GM23338 (cell line): ENCODE measurements at regions not wholly inside any gene's neighbourhood (a gene's known extent, or its start where the extent isn't known, plus 50 kb on each side); places are given as distances from the start of the nearest gene placed in this dataset.
A peak's percentile ranks its signal among the peaks of the same experiment; 100 is the strongest.

Source experiments
- ATAC-seq: fragments of 200-7000 bp; cut with Tn5 transposase; 3 replicates; pipeline ENCODE4 v1.9.1; 2020
- DNase-seq: peaks from one replicate; pipeline ENCODE4 v3.0.0-alpha.2; 2015; ENCODE audit warnings: low spot score
- H2AFZ ChIP-seq: fragments of 200-600 bp; sonication (generic); 2 replicates; pipeline ENCODE4 v1.8.0; 2016; ENCODE audit warnings: antibody characterized with exemption, mild to moderate bottlenecking, moderate library complexity
- H3F3A ChIP-seq: fragments of 200-600 bp; sonication (generic); replicated peaks from 2 replicates; pipeline ENCODE4 v1.8.0; 2017; ENCODE audit warnings: antibody characterized with exemption, mixed run types, low read depth
- H3K27ac ChIP-seq: fragments of 200-600 bp; sonication (generic); 2 replicates; pipeline ENCODE4 v1.6.1; 2016; ENCODE audit warnings: low read depth
- H3K27me3 ChIP-seq: fragments of 200-600 bp; sonication (generic); 2 replicates; pipeline ENCODE4 v1.8.0; 2016; ENCODE audit warnings: mild to moderate bottlenecking, mixed run types, moderate library complexity; ENCODE audit not compliant: insufficient read depth
- H3K36me3 ChIP-seq: fragments of 200-600 bp; sonication (generic); 2 replicates; pipeline ENCODE4 v1.8.0; 2016; ENCODE audit warnings: mild to moderate bottlenecking; ENCODE audit not compliant: insufficient read depth
- H3K4me1 ChIP-seq: fragments of 200-600 bp; sonication (generic); 2 replicates; pipeline ENCODE4 v1.8.0; 2016; ENCODE audit warnings: mild to moderate bottlenecking, moderate library complexity; ENCODE audit not compliant: insufficient read depth
- H3K4me2 ChIP-seq: fragments of 200-600 bp; sonication (generic); 2 replicates; pipeline ENCODE4 v1.7.1; 2017; ENCODE audit warnings: mixed run types
- H3K4me3 ChIP-seq: fragments of 200-600 bp; sonication (generic); 2 replicates; pipeline ENCODE4 v1.6.1; 2016; ENCODE audit warnings: mixed run types
- H3K79me2 ChIP-seq: fragments of 200-600 bp; sonication (generic); replicated peaks from 2 replicates; pipeline ENCODE4 v1.8.0; 2017; ENCODE audit warnings: mild to moderate bottlenecking; ENCODE audit not compliant: insufficient read depth
- H3K9me2 ChIP-seq: fragments of 200-600 bp; sonication (generic); 2 replicates; pipeline ENCODE4 v1.8.0; 2017; ENCODE audit not compliant: insufficient read depth
- H4K20me1 ChIP-seq: fragments of 200-600 bp; sonication (generic); replicated peaks from 2 replicates; pipeline ENCODE4 v1.8.0; 2017; ENCODE audit warnings: mild to moderate bottlenecking; ENCODE audit not compliant: insufficient read depth
- H3K27ac Mint-ChIP-seq: 2 replicates; pipeline ENCODE4 v1.8.0; 2020; ENCODE audit warnings: inconsistent platforms, mild to moderate bottlenecking, moderate library complexity, mixed read lengths
- H3K27me3 Mint-ChIP-seq: 3 replicates; pipeline ENCODE4 v1.8.0; 2022; ENCODE audit warnings: low read depth, mild to moderate bottlenecking, moderate library complexity, mixed read lengths, inconsistent platforms; ENCODE audit not compliant: insufficient read depth, poor library complexity
- H3K36me3 Mint-ChIP-seq: 3 replicates; pipeline ENCODE4 v1.8.0; 2021; ENCODE audit warnings: low read depth, mild to moderate bottlenecking, inconsistent platforms, moderate library complexity, mixed read lengths
- H3K4me1 Mint-ChIP-seq: 3 replicates; pipeline ENCODE4 v1.8.0; 2020; ENCODE audit warnings: mild to moderate bottlenecking, inconsistent platforms, mixed read lengths
- H3K4me3 Mint-ChIP-seq: 3 replicates; pipeline ENCODE4 v1.8.0; 2021; ENCODE audit warnings: moderate library complexity, mild to moderate bottlenecking, inconsistent platforms, mixed read lengths
- H3K9me3 Mint-ChIP-seq: 3 replicates; pipeline ENCODE4 v1.8.0; 2020; ENCODE audit warnings: moderate library complexity, mild to moderate bottlenecking, inconsistent platforms, mixed read lengths
- CREB1 ChIP-seq: fragments of 250-450 bp; sonication (Bioruptor Pico); IDR thresholded peaks from 2 replicates; pipeline ENCODE4 v1.5.0; 2020; ENCODE audit warnings: low read depth, mild to moderate bottlenecking, moderate library complexity
- EZH2phosphoT487 ChIP-seq: fragments of 200-600 bp; sonication (generic); IDR thresholded peaks from one replicate; pipeline ENCODE4 v1.8.1; 2018; ENCODE audit warnings: antibody characterized with exemption; ENCODE audit not compliant: unreplicated experiment
- JUNB ChIP-seq: IDR thresholded peaks from one replicate; pipeline ENCODE4 v1.6.1; 2016; ENCODE audit warnings: antibody characterized with exemption; ENCODE audit not compliant: unreplicated experiment
- POLR2AphosphoS5 ChIP-seq: IDR thresholded peaks from 2 replicates; pipeline ENCODE4 v1.6.1; 2016; ENCODE audit warnings: antibody characterized with exemption, low read depth
- REST ChIP-seq: IDR thresholded peaks from one replicate; pipeline ENCODE4 v1.6.1; 2018; ENCODE audit warnings: antibody characterized with exemption; ENCODE audit not compliant: unreplicated experiment
- STAT1 ChIP-seq: IDR thresholded peaks from one replicate; pipeline ENCODE4 v1.6.1; 2016; ENCODE audit warnings: antibody characterized with exemption; ENCODE audit not compliant: unreplicated experiment
- ZNF331 ChIP-seq: fragments of 250-450 bp; sonication (Bioruptor Pico); IDR thresholded peaks from 2 replicates; pipeline ENCODE4 v1.5.0; 2020; ENCODE audit warnings: low read depth, mild to moderate bottlenecking, moderate library complexity
- TF ChIP-seq, protein P1 (sequence below), 2 experiments: fragments of 200-600 bp in 1 of 2; sonication (generic) in 1 of 2; conservative IDR thresholded peaks; 2 replicates each; pipeline versions ENCODE4 v1.5.1 to v1.6.1; 2016 to 2017; ENCODE audit warnings: antibody characterized with exemption in 2 of 2, low read depth in 2 of 2, mild to moderate bottlenecking in 2 of 2, moderate library complexity in 1 of 2
- TF ChIP-seq, protein P2 (sequence below): fragments of 250-450 bp; sonication (Bioruptor Pico); IDR thresholded peaks from 2 replicates; pipeline ENCODE4 v1.5.0; 2020; ENCODE audit warnings: mild to moderate bottlenecking, moderate library complexity

DNA sequence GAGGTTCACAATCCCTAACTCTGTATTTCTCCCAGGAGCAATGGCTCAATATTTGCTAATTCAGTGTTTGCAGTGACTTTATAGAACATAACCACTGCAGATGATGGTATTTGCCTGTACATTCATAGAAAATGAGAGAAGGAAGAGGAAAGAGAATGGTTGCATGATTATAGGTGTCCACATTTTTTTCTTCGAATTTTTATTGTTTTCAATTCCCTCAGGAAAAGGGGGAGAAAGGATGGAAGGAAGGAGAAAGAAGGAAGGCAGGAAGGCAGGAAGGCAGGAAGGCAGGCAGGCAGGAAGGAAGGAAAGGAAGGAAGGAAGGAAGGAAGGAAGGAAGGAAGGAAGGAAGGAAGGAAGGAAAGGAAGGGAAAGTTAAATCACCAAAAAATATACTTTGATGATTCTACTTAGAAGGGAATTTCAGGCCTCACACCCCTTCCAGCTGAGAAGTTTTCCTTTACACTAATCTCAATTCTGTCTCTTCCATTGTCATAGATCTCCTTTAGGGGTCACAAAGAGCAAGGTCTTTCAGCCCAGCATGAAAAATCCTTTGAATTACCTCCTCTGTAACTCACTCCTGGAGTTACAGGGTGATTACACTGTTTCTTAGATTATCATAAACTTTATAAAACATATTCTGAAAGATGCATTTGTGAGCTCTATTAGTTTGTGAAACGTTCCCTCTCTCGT lies 118.8 kb upstream of the INHBA start:
- ATAC-seq (peak; percentile 52), DNase-seq (no peak)
- Histone ChIP-seq H3K4me3 (no peak overlapping the region), H3K4me1 (no peaks in the 10 kb centered on the region), H3K27me3 (no peaks in the 10 kb centered on the region), H4K20me1 (no peaks in the 10 kb centered on the region), H3F3A (no peaks in the 10 kb centered on the region), H2AFZ (no peak overlapping the region), H3K9me2 (no peaks in the 10 kb centered on the region), H3K79me2 (no peaks in the 10 kb centered on the region), H3K36me3 (no peaks in the 10 kb centered on the region), H3K4me2 (no peak overlapping the region), H3K27ac (no peak overlapping the region)
- H3K27me3 Mint-ChIP-seq: peaks cover 4% of the 10 kb centered on the region
- no peaks in the 10 kb centered on the region for H3K36me3 Mint-ChIP-seq
- H3K4me3 Mint-ChIP-seq: no peak overlapping the region
- no peaks in the 10 kb centered on the region; the same call in 2 of the 3 replicates for H3K9me3 Mint-ChIP-seq
- peaks cover 6% of the 10 kb centered on the region for H3K4me1 Mint-ChIP-seq
- H3K27ac Mint-ChIP-seq: no peak overlapping the region
- no peak for TF ChIP-seq JUNB
- TF ChIP-seq POLR2AphosphoS5: no peak
- TF ChIP-seq STAT1: no peak
- no peak for TF ChIP-seq CREB1

- no peak for ATAC-seq
- TF ChIP-seq POLR2AphosphoS5 (no peak), REST (no peak), ZNF331 (no peak), JUNB (no peak), EZH2phosphoT487 (no peak), CREB1 (no peak)
- TF ChIP-seq, protein P1, sequence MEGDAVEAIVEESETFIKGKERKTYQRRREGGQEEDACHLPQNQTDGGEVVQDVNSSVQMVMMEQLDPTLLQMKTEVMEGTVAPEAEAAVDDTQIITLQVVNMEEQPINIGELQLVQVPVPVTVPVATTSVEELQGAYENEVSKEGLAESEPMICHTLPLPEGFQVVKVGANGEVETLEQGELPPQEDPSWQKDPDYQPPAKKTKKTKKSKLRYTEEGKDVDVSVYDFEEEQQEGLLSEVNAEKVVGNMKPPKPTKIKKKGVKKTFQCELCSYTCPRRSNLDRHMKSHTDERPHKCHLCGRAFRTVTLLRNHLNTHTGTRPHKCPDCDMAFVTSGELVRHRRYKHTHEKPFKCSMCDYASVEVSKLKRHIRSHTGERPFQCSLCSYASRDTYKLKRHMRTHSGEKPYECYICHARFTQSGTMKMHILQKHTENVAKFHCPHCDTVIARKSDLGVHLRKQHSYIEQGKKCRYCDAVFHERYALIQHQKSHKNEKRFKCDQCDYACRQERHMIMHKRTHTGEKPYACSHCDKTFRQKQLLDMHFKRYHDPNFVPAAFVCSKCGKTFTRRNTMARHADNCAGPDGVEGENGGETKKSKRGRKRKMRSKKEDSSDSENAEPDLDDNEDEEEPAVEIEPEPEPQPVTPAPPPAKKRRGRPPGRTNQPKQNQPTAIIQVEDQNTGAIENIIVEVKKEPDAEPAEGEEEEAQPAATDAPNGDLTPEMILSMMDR (conservative IDR thresholded peaks at IDR 0.05; ENCODE audit: low read depth in 2 of 2): no peak
- TF ChIP-seq, protein P2, sequence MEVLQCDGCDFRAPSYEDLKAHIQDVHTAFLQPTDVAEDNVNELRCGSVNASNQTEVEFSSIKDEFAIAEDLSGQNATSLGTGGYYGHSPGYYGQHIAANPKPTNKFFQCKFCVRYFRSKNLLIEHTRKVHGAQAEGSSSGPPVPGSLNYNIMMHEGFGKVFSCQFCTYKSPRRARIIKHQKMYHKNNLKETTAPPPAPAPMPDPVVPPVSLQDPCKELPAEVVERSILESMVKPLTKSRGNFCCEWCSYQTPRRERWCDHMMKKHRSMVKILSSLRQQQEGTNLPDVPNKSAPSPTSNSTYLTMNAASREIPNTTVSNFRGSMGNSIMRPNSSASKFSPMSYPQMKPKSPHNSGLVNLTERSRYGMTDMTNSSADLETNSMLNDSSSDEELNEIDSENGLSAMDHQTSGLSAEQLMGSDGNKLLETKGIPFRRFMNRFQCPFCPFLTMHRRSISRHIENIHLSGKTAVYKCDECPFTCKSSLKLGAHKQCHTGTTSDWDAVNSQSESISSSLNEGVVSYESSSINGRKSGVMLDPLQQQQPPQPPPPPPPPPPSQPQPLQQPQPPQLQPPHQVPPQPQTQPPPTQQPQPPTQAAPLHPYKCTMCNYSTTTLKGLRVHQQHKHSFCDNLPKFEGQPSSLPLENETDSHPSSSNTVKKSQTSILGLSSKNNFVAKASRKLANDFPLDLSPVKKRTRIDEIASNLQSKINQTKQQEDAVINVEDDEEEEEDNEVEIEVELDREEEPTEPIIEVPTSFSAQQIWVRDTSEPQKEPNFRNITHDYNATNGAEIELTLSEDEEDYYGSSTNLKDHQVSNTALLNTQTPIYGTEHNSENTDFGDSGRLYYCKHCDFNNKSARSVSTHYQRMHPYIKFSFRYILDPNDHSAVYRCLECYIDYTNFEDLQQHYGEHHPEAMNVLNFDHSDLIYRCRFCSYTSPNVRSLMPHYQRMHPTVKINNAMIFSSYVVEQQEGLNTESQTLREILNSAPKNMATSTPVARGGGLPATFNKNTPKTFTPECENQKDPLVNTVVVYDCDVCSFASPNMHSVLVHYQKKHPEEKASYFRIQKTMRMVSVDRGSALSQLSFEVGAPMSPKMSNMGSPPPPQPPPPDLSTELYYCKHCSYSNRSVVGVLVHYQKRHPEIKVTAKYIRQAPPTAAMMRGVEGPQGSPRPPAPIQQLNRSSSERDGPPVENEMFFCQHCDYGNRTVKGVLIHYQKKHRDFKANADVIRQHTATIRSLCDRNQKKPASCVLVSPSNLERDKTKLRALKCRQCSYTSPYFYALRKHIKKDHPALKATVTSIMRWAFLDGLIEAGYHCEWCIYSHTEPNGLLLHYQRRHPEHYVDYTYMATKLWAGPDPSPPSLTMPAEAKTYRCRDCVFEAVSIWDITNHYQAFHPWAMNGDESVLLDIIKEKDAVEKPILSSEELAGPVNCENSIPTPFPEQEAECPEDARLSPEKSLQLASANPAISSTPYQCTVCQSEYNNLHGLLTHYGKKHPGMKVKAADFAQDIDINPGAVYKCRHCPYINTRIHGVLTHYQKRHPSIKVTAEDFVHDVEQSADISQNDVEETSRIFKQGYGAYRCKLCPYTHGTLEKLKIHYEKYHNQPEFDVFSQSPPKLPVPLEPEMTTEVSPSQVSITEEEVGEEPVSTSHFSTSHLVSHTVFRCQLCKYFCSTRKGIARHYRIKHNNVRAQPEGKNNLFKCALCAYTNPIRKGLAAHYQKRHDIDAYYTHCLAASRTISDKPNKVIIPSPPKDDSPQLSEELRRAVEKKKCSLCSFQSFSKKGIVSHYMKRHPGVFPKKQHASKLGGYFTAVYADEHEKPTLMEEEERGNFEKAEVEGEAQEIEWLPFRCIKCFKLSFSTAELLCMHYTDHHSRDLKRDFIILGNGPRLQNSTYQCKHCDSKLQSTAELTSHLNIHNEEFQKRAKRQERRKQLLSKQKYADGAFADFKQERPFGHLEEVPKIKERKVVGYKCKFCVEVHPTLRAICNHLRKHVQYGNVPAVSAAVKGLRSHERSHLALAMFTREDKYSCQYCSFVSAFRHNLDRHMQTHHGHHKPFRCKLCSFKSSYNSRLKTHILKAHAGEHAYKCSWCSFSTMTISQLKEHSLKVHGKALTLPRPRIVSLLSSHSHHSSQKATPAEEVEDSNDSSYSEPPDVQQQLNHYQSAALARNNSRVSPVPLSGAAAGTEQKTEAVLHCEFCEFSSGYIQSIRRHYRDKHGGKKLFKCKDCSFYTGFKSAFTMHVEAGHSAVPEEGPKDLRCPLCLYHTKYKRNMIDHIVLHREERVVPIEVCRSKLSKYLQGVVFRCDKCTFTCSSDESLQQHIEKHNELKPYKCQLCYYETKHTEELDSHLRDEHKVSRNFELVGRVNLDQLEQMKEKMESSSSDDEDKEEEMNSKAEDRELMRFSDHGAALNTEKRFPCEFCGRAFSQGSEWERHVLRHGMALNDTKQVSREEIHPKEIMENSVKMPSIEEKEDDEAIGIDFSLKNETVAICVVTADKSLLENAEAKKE (CRISPR knock-in tag): no peak
Observed at GRCh38 chr7:41820111-41820671, 117.3 kb upstream of the INHBA start.

More at GRCh38 chr7:41820111-41820671, 117.3 kb upstream of the INHBA start:
- no peaks in the 10 kb centered on the region for H3K36me3 ChIP-seq
- no peaks in the 10 kb centered on the region for H3K27me3 ChIP-seq
- H2AFZ ChIP-seq: 0 out of 2 replicates have a peak overlapping the region, but pooled peaks have one; percentile 39
- Mint-ChIP-seq H3K27me3 (peaks cover 4% of the 10 kb centered on the region), H3K4me3 (no peak overlapping the region), H3K36me3 (no peaks in the 10 kb centered on the region), H3K4me1 (peaks cover 7% of the 10 kb centered on the region), H3K27ac (no peak overlapping the region), H3K9me3 (no peaks in the 10 kb centered on the region; the same call in 2 of the 3 replicates)
- no peaks in the 10 kb centered on the region for H4K20me1 ChIP-seq
- no peaks in the 10 kb centered on the region for H3K79me2 ChIP-seq
- H3F3A ChIP-seq: no peaks in the 10 kb centered on the region
- H3K9me2 ChIP-seq: no peaks in the 10 kb centered on the region
- no peak overlapping the region for H3K4me2 ChIP-seq
- H3K27ac ChIP-seq: no peak overlapping the region
- no peak overlapping the region for H3K4me3 ChIP-seq
- no peaks in the 10 kb centered on the region for H3K4me1 ChIP-seq
- no peak for DNase-seq
